G401 (cell line): ENCODE measurements at regions not wholly inside any gene's neighbourhood (a gene's known extent, or its start where the extent isn't known, plus 50 kb on each side); places are given as distances from the start of the nearest gene placed in this dataset.

Source experiments
- DNase-seq: peaks from one replicate; pipeline ENCODE4 v3.0.0-alpha.2; 2015; ENCODE audit warnings: low spot score
- in situ Hi-C: cut with HindIII; loops from 2 replicates; pipeline ENCODE4 v1.10.0; 2016; ENCODE audit warnings: low sequenced_read_pairs, mixed read lengths

DNA sequence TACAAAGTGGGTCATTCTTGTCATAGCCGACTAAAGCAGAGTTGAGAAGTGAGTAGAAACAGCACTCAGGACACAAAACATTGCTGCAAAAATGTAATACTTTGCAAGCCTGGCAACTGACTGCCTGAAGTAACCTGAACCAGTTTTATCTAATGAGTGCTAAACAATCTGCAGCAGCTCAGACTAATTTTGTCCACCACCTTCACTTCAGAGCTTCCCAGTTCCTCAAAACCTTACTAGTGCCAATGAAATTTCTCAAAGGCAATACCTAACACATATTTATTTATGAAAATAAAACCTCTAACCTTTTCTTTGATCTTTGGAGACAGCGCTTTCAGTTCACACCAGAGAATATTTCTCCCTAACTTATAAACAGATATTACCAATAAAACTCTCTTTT, 56.7 kb upstream of the FKBP1C start:
- no peak for DNase-seq
- in situ Hi-C loops = no loop called here
